ENCODE measurements at regions not wholly inside any gene's neighbourhood (a gene's known extent, or its start where the extent isn't known, plus 50 kb on each side); places are given as distances from the start of the nearest gene placed in this dataset.
"Not testable (repeated sequence)": the region's sequence is repeated elsewhere in the genome, so short reads cannot be mapped to it uniquely, and the experiment has no call there.

GRCh38 chr12:5341086-5341485, 90.8 kb upstream of the NTF3 start:
- not testable (repeated sequence) for TF ChIP-seq CHD2 (IDR thresholded peaks at IDR 0.05; ENCODE audit: low read length, partially characterized antibody); FOXM1 (IDR thresholded peaks at IDR 0.05; ENCODE audit: low read depth); RAD21 (IDR thresholded peaks at IDR 0.05; ENCODE audit: low read length); CTCF (IDR thresholded peaks at IDR 0.05); EP300 (IDR thresholded peaks at IDR 0.05; ENCODE audit: borderline replicate concordance in 1 of 2, low read depth in 1 of 2, low read length in 1 of 2); ELF1 (IDR thresholded peaks at IDR 0.05); POLR2AphosphoS5 (IDR thresholded peaks at IDR 0.05; ENCODE audit: low read depth, low read length); YY1 (IDR thresholded peaks at IDR 0.05; ENCODE audit: low read depth); EZH2phosphoT487 (IDR thresholded peaks at IDR 0.05; ENCODE audit: borderline replicate concordance, low read depth); USF1 (IDR thresholded peaks at IDR 0.05; ENCODE audit: borderline replicate concordance, low read depth); MAX (IDR thresholded peaks at IDR 0.05; ENCODE audit: low read depth); IRF3 (IDR thresholded peaks at IDR 0.05; ENCODE audit: low read depth, low read length); PBX3 (IDR thresholded peaks at IDR 0.05)
